Neuron (in vitro differentiated cells): ENCODE measurements at regions not wholly inside any gene's neighbourhood (a gene's known extent, or its start where the extent isn't known, plus 50 kb on each side); places are given as distances from the start of the nearest gene placed in this dataset.
"Not testable (repeated sequence)": the region's sequence is repeated elsewhere in the genome, so short reads cannot be mapped to it uniquely, and the experiment has no call there.

ENCODE experiments used
- H2AFZ ChIP-seq: one replicate; pipeline ENCODE4 v1.6.1; 2013; ENCODE audit warnings: low read depth, mild to moderate bottlenecking, inconsistent platforms, low read length, moderate library complexity
- H3K27me3 ChIP-seq: one replicate; pipeline ENCODE4 v1.6.1; 2013; ENCODE audit warnings: low read length; ENCODE audit not compliant: insufficient read depth
- H3K36me3 ChIP-seq: one replicate; pipeline ENCODE4 v1.6.1; 2013; ENCODE audit warnings: low read length; ENCODE audit not compliant: insufficient read depth
- H3K4me1 ChIP-seq: one replicate; pipeline ENCODE4 v1.6.1; 2013; ENCODE audit warnings: low read length; ENCODE audit not compliant: insufficient read depth
- H3K4me3 ChIP-seq: 2 replicates; pipeline ENCODE4 v1.5.1; 2013; ENCODE audit warnings: mild to moderate bottlenecking, low read length, moderate library complexity
- H3K9me3 ChIP-seq: one replicate; pipeline ENCODE4 v1.6.1; 2013; ENCODE audit warnings: low read length

GRCh38 chr1:82160903-82161302 is 360.2 kb downstream of the ADGRL2 start:
- Histone ChIP-seq H3K4me1 (peaks cover 16% of the 10 kb centered on the region), H3K9me3 (no peaks in the 10 kb centered on the region), H3K4me3 (no peak overlapping the region), H3K36me3 (no peaks in the 10 kb centered on the region), H3K27me3 (no peaks in the 10 kb centered on the region), H2AFZ (no peak overlapping the region)

DNA sequence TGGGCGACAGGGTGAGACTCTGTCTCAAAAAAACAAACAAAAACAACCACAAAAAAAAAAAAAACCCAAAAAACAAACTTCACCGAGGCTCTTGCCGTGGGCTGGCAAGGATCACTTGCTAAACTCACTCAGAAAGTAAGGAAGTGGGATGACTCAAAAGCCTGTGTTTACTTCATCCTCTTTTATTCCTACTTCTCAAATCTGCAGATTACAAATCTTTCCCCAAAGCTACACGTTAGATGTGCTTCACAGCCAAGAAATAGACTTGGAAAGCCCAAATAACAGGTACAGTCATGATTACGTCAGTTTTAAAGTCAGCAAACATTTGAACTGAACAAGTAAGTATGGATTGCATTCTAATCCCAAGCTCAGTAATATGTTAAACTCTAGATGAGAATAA is 359.3 kb downstream of the ADGRL2 start:
- Histone ChIP-seq H3K4me3 (no peak overlapping the region), H3K36me3 (no peaks in the 10 kb centered on the region), H3K27me3 (no peaks in the 10 kb centered on the region)

DNA sequence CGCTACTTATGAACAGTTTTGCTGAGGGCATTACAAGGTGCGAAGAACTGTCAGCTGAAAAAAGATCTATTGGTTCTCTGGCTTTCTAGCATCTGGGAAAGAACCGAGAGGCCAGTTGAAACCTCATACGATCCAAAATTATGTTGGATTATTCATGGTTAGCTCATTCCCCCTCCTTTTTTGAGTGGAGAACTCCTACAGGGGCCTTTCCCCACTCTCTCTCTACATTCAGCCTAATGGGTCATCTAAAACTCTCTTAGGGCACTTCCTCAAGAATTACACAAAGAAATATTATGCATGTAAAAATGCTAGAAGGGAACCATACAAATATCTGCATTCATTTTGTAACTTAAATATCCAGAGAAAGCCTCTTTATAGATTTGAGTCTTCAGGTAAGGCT is 358.2 kb downstream of the ADGRL2 start:
- Histone ChIP-seq H3K4me1 (peaks cover 19% of the 10 kb centered on the region), H3K27me3 (no peaks in the 10 kb centered on the region), H2AFZ (no peak overlapping the region), H3K36me3 (no peaks in the 10 kb centered on the region), H3K9me3 (no peaks in the 10 kb centered on the region), H3K4me3 (no peak overlapping the region)

More for the DNA sequence above, 359.3 kb downstream of the ADGRL2 start:
- H3K4me1 ChIP-seq = peaks cover 16% of the 10 kb centered on the region
- no peaks in the 10 kb centered on the region for H3K9me3 ChIP-seq
- H2AFZ ChIP-seq = no peak overlapping the region

DNA sequence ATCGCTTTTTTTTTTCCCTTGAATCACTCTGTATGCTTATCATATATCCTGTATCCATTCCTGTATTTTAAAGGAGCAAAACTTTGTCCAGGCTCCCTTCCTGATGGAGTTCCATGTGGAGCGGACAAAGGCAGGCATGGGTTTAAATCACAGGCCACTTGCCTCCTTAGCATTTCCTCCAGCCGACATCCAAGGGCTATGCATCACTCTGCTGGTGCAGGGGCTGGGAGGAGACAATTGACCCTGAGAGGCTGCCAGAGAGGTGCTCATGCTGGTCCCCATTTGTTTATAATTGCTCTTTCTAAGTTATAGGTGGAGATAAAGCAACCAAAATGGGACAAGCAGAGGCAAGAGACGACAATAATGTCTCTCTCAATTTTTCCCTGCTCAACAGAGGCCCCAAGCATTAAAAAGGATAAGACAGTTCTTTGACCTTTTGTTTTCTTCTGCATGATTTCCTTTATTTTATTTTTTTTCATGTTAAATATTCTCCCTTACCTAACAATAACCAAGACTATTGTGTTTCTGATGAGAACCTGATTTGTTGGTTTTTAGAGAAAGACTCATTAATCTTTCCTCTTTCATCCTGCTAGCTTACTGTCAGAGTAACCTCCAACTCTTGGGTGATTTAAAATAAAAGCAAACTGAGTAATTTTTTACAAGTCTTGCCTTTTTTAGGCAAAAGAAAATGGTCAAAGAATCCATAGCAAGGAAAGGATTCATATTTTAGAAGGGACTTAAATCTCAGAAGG is 353.7 kb downstream of the ADGRL2 start:
- H3K4me3 ChIP-seq = no peak overlapping the region
- no peak overlapping the region for H2AFZ ChIP-seq
- peaks cover 3% of the 10 kb centered on the region for H3K4me1 ChIP-seq
- no peaks in the 10 kb centered on the region for H3K36me3 ChIP-seq
- H3K27me3 ChIP-seq = no peaks in the 10 kb centered on the region
- H3K9me3 ChIP-seq = no peaks in the 10 kb centered on the region

- Histone ChIP-seq H3K36me3 (no peaks in the 10 kb centered on the region), H3K9me3 (no peaks in the 10 kb centered on the region), H3K4me3 (no peak overlapping the region), H3K4me1 (peaks cover 3% of the 10 kb centered on the region), H2AFZ (no peak overlapping the region), H3K27me3 (no peaks in the 10 kb centered on the region)
Observed at GRCh38 chr1:82153752-82154151, 353.0 kb downstream of the ADGRL2 start.

- H3K4me1 ChIP-seq = peaks cover 3% of the 10 kb centered on the region
- no peak overlapping the region for H3K4me3 ChIP-seq
- no peaks in the 10 kb centered on the region for H3K36me3 ChIP-seq
- no peaks in the 10 kb centered on the region for H3K27me3 ChIP-seq
- no peaks in the 10 kb centered on the region for H3K9me3 ChIP-seq
- H2AFZ ChIP-seq = no peak overlapping the region
Observed at GRCh38 chr1:82153272-82153629, 352.5 kb downstream of the ADGRL2 start.

GRCh38 chr1:82152356-82153271 is 351.9 kb downstream of the ADGRL2 start:
- H3K27me3 ChIP-seq = no peaks in the 10 kb centered on the region
- H3K9me3 ChIP-seq = no peaks in the 10 kb centered on the region
- peaks cover 3% of the 10 kb centered on the region for H3K4me1 ChIP-seq
- no peaks in the 10 kb centered on the region for H3K36me3 ChIP-seq
- no peak overlapping the region for H3K4me3 ChIP-seq
- no peak overlapping the region for H2AFZ ChIP-seq

DNA sequence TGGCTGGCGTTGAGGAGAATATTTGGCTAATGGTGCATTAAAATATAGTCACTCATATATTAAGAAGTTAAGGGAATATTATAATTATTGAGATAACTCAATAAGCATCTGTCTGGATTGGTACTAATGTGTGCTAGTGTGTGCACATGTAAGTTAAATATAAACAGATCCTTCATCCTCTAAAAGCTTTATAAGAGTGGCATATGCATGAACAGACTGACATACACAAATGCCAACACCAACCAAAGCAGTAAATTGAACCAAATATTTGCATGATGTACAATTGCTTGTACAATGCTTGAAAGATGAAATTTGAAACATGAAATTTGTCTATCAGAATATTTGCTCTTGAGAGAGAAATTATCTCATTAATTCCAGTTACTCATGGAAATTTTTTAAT is 344.9 kb downstream of the ADGRL2 start:
- Histone ChIP-seq H2AFZ (no peak overlapping the region), H3K36me3 (no peaks in the 10 kb centered on the region), H3K27me3 (no peaks in the 10 kb centered on the region), H3K4me1 (no peaks in the 10 kb centered on the region), H3K9me3 (no peaks in the 10 kb centered on the region), H3K4me3 (no peak overlapping the region)

DNA sequence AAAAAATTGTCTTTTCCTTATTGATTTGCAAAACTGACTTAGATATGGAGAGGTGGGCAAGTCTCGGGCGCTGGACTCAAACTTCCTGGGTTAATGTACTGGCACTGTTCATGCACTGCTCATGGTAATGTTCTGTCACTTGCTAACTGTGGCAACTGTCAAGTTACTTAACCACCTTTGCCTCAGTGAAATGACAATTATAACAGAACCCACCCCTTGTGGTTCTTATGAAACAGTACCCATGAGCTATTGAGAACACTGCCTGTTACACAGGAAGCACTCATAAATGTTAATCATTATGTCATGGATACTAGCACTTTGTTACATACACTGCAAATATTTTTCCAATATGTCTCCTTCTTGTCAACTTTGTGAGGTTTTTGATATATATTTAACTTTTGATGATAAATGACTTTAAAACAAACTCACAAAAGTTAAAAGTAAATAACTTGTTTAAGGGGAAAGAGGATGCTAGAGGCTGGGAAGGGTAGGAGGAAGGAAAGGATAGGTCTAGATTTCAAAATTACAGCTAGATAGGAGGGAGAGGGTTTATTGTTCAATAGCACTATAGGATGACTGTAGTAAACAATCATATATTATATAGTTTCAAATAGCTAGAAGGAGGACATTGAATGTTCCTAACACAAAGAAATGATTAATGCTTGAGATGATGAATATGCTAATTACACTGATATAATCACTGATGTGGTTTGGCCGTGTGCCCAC is 342.5 kb downstream of the ADGRL2 start:
- H3K9me3 ChIP-seq = no peaks in the 10 kb centered on the region
- H3K4me1 ChIP-seq = no peaks in the 10 kb centered on the region
- H2AFZ ChIP-seq = no peak overlapping the region
- H3K27me3 ChIP-seq = no peaks in the 10 kb centered on the region
- H3K4me3 ChIP-seq = no peak overlapping the region
- no peaks in the 10 kb centered on the region for H3K36me3 ChIP-seq

GRCh38 chr1:82141390-82141789 is 340.7 kb downstream of the ADGRL2 start:
- no peaks in the 10 kb centered on the region for H3K27me3 ChIP-seq
- no peaks in the 10 kb centered on the region for H3K36me3 ChIP-seq
- H3K4me1 ChIP-seq = no peaks in the 10 kb centered on the region
- H3K9me3 ChIP-seq = no peaks in the 10 kb centered on the region
- H3K4me3 ChIP-seq = no peak overlapping the region
- H2AFZ ChIP-seq = no peak overlapping the region

- no peak overlapping the region for H3K4me3 ChIP-seq
- no peaks in the 10 kb centered on the region for H3K4me1 ChIP-seq
- no peaks in the 10 kb centered on the region for H3K27me3 ChIP-seq
- H2AFZ ChIP-seq = no peak overlapping the region
- no peaks in the 10 kb centered on the region for H3K36me3 ChIP-seq
- H3K9me3 ChIP-seq = no peaks in the 10 kb centered on the region
Observed at GRCh38 chr1:82139751-82140468, 339.2 kb downstream of the ADGRL2 start.

DNA sequence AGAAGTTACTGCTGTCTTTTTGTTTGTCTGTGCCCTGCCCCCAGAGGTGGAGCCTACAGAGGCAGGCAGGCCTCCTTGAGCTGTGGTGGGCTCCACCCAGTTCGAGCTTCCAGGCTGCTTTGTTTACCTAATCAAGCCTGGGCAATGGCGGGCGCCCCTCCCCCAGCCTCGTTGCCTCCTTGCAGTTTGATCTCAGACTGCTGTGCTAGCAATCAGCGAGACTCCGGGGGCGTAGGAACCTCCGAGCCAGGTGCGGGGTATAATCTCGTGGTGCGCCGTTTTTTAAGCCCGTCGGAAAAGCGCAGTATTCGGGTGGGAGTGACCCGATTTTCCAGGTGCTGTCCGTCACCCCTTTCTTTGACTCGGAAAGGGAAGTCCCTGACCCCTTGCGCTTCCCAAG is 335.6 kb downstream of the ADGRL2 start:
- H3K4me1 ChIP-seq, H3K36me3 ChIP-seq, H3K9me3 ChIP-seq, H3K27me3 ChIP-seq, H3K4me3 ChIP-seq, H2AFZ ChIP-seq: not testable (repeated sequence)
